ENCODE measurements at regions not wholly inside any gene's neighbourhood (a gene's known extent, or its start where the extent isn't known, plus 50 kb on each side); places are given as distances from the start of the nearest gene placed in this dataset.

DNA sequence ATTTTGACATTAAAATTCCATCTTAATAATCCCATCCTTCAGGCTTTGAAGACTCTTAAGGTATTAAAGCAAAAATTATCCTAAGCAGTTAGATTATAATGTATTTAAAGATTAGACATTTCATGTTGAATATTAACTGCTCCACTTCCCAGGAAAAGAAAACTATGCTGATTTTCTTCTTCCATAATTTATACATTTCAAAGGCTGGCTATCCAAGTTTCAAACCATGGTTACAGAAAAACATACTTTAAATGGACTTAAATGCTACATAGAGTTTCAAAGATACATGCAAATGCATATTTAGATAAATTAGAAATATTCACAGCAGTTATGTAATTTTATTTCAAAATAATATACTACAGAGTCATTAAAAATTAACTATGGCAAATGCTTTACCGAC is 1505.6 kb upstream of the ZEB2 start (continued):
- TF ChIP-seq YY1 (IDR thresholded peaks at IDR 0.05; ENCODE audit: extremely low read depth, insufficient replicate concordance, low read depth, low read length) (no peak), CBX3 (IDR thresholded peaks at IDR 0.05; ENCODE audit: low read depth) (no peak), POLR2AphosphoS5 (IDR thresholded peaks at IDR 0.05; ENCODE audit: low read depth, low read length) (no peak), SIN3A (IDR thresholded peaks at IDR 0.05; ENCODE audit: low read depth) (no peak)
- TF ChIP-seq, protein P1, sequence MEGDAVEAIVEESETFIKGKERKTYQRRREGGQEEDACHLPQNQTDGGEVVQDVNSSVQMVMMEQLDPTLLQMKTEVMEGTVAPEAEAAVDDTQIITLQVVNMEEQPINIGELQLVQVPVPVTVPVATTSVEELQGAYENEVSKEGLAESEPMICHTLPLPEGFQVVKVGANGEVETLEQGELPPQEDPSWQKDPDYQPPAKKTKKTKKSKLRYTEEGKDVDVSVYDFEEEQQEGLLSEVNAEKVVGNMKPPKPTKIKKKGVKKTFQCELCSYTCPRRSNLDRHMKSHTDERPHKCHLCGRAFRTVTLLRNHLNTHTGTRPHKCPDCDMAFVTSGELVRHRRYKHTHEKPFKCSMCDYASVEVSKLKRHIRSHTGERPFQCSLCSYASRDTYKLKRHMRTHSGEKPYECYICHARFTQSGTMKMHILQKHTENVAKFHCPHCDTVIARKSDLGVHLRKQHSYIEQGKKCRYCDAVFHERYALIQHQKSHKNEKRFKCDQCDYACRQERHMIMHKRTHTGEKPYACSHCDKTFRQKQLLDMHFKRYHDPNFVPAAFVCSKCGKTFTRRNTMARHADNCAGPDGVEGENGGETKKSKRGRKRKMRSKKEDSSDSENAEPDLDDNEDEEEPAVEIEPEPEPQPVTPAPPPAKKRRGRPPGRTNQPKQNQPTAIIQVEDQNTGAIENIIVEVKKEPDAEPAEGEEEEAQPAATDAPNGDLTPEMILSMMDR (IDR thresholded peaks at IDR 0.05 in 2 of 3, conservative IDR thresholded peaks at IDR 0.05 in 1 of 3; ENCODE audit: borderline replicate concordance in 1 of 3, insufficient read depth in 1 of 3, low read depth in 2 of 3, low read length in 2 of 3) = no peak
- TF ChIP-seq, protein P2, sequence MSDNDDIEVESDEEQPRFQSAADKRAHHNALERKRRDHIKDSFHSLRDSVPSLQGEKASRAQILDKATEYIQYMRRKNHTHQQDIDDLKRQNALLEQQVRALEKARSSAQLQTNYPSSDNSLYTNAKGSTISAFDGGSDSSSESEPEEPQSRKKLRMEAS (IDR thresholded peaks at IDR 0.05) = no peak

DNA sequence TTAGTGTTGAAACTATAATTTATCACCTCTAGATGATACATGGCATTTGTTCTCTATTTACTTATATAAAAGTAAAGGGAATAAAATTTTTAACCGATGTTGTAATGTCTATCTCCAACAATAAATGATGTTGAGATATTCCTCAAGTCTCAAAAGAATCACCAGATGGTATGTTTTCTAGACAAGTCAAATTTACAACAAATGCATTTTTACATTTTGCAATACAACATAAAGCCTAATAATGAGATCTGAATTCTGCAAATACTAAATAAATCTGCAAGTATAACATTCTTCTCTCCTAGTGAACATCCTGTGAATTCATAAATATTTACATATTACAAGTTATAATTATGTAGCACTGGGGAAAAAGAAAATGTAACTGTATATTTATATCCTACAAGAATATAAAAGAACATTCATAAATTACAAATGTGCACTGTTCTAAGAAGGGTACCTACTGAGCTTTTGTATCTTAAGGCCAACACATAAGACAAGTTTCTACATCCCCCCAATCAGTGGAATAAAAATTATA is 1504.4 kb upstream of the ZEB2 start:
- Histone ChIP-seq H3K4me3 (replicated peaks in 1 of 2; ENCODE audit: low read depth in 1 of 2, low read length in 2 of 2) (no peak overlapping the region), H3K9me2 (ENCODE audit: insufficient read depth) (no peaks in the 10 kb centered on the region), H3K36me3 (ENCODE audit: control insufficient read depth in 1 of 2, insufficient read depth in 2 of 2, low read length in 2 of 2) (no peaks in the 10 kb centered on the region), H3K79me2 (ENCODE audit: insufficient read depth, low read length) (no peaks in the 10 kb centered on the region), H3K9ac (ENCODE audit: low read length) (no peak overlapping the region), H2AFZ (ENCODE audit: low read depth, low read length, poor library complexity, severe bottlenecking) (no peak overlapping the region), H3K9me3 (ENCODE audit: control insufficient read depth in 1 of 2, insufficient read depth in 1 of 2, low read depth in 1 of 2, low read length in 2 of 2) (no peaks in the 10 kb centered on the region), H3K27me3 (ENCODE audit: insufficient read depth, low read length) (no peaks in the 10 kb centered on the region), H3K4me1 (ENCODE audit: control insufficient read depth in 1 of 2, insufficient read depth in 2 of 2, low read length in 2 of 2) (no peaks in the 10 kb centered on the region), H4K20me1 (ENCODE audit: insufficient read depth) (no peaks in the 10 kb centered on the region), H3K27ac (ENCODE audit: low read depth, low read length) (no peak overlapping the region), H3K4me2 (ENCODE audit: low read length) (no peak overlapping the region)
- ATAC-seq (no peak), DNase-seq (ENCODE audit: low read depth, low spot score) (no peak)
- intact Hi-C loops (cut with micrococcal nuclease) = no loop called here
- ChIA-PET CTCF (no interaction called here), POLR2A (no interaction called here), RAD21 (ENCODE audit: low non-redundant PET in 1 of 2, low total read pairs in 2 of 2, uncharacterized antibody in 2 of 2, unreplicated experiment in 2 of 2) (no interaction called here)
- BruUV-seq (replicated peaks) = no TSS peak
- TF ChIP-seq YY1 (IDR thresholded peaks at IDR 0.05; ENCODE audit: extremely low read depth, insufficient replicate concordance, low read depth, low read length) (no peak), ELF1 (IDR thresholded peaks at IDR 0.05; ENCODE audit: borderline replicate concordance, low read depth) (no peak), FOSL1 (IDR thresholded peaks at IDR 0.05; ENCODE audit: low read depth) (no peak), SRF (IDR thresholded peaks at IDR 0.05; ENCODE audit: low read depth) (no peak), RAD21 (IDR thresholded peaks at IDR 0.05; ENCODE audit: low read depth) (no peak), ZNF274 (IDR thresholded peaks at IDR 0.05; ENCODE audit: low read depth, low read length) (no peak), EZH2phosphoT487 (IDR thresholded peaks at IDR 0.05; ENCODE audit: borderline replicate concordance) (no peak), EZH2 (IDR thresholded peaks at IDR 0.05) (no peak), POLR2AphosphoS5 (IDR thresholded peaks at IDR 0.05; ENCODE audit: low read depth, low read length) (no peak), POLR2A (IDR thresholded peaks at IDR 0.05; ENCODE audit: borderline replicate concordance, extremely low read depth, insufficient read depth, insufficient read length) (no peak), ZFX (IDR thresholded peaks at IDR 0.05) (no peak)
- TF ChIP-seq, protein P3, sequence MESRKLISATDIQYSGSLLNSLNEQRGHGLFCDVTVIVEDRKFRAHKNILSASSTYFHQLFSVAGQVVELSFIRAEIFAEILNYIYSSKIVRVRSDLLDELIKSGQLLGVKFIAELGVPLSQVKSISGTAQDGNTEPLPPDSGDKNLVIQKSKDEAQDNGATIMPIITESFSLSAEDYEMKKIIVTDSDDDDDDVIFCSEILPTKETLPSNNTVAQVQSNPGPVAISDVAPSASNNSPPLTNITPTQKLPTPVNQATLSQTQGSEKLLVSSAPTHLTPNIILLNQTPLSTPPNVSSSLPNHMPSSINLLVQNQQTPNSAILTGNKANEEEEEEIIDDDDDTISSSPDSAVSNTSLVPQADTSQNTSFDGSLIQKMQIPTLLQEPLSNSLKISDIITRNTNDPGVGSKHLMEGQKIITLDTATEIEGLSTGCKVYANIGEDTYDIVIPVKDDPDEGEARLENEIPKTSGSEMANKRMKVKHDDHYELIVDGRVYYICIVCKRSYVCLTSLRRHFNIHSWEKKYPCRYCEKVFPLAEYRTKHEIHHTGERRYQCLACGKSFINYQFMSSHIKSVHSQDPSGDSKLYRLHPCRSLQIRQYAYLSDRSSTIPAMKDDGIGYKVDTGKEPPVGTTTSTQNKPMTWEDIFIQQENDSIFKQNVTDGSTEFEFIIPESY (IDR thresholded peaks at IDR 0.05; ENCODE audit: extremely low read depth, insufficient replicate concordance, low read length) = no peak
